ENCODE measurements at regions not wholly inside any gene's neighbourhood (a gene's known extent, or its start where the extent isn't known, plus 50 kb on each side); places are given as distances from the start of the nearest gene placed in this dataset.

GRCh38 chr4:171017593-171017992 is 795.6 kb upstream of the GALNTL6 start:
- TF ChIP-seq, protein P1, sequence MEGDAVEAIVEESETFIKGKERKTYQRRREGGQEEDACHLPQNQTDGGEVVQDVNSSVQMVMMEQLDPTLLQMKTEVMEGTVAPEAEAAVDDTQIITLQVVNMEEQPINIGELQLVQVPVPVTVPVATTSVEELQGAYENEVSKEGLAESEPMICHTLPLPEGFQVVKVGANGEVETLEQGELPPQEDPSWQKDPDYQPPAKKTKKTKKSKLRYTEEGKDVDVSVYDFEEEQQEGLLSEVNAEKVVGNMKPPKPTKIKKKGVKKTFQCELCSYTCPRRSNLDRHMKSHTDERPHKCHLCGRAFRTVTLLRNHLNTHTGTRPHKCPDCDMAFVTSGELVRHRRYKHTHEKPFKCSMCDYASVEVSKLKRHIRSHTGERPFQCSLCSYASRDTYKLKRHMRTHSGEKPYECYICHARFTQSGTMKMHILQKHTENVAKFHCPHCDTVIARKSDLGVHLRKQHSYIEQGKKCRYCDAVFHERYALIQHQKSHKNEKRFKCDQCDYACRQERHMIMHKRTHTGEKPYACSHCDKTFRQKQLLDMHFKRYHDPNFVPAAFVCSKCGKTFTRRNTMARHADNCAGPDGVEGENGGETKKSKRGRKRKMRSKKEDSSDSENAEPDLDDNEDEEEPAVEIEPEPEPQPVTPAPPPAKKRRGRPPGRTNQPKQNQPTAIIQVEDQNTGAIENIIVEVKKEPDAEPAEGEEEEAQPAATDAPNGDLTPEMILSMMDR (IDR thresholded peaks at IDR 0.05), result no peak
- 0 to 10% methylated on average over 1 of the region's 1 CpG for WGBS, 2 donors
- DNase-seq (no peak), ATAC-seq (no peak)
- H3K4me1 ChIP-seq, result no peaks in the 10 kb centered on the region
- H3K9me3 ChIP-seq, result peaks cover 0 to 5% (median 0%) of the 10 kb centered on the region in 11 donors
- H3K4me3 ChIP-seq, result no peak overlapping the region
- no peak overlapping the region for H3K27ac ChIP-seq
- H3K27me3 ChIP-seq, result no peaks in the 10 kb centered on the region
- intact Hi-C loops (cut with DNase I), result no loop called here
- H3K36me3 ChIP-seq, result no peaks in the 10 kb centered on the region

GRCh38 chr4:171016145-171016544 is 797.1 kb upstream of the GALNTL6 start:
- no peak overlapping the region for H3K4me3 ChIP-seq
- no peaks in the 10 kb centered on the region for H3K36me3 ChIP-seq
- TF ChIP-seq, protein P1 (IDR thresholded peaks at IDR 0.05), result no peak
- ATAC-seq (no peak), DNase-seq (no peak)
- no peaks in the 10 kb centered on the region for H3K27me3 ChIP-seq
- no peaks in the 10 kb centered on the region for H3K4me1 ChIP-seq
- no peak overlapping the region for H3K27ac ChIP-seq
- intact Hi-C loops (cut with DNase I), result no loop called here
- WGBS, 2 donors, result 33 to 61% methylated on average over 2 of the region's 2 CpGs
- peaks cover 0 to 12% (median 0%) of the 10 kb centered on the region in 11 donors for H3K9me3 ChIP-seq

- no peak overlapping the region for H3K27ac ChIP-seq
- H3K4me1 ChIP-seq, result no peaks in the 10 kb centered on the region
- no peak for ATAC-seq
- intact Hi-C loops (cut with DNase I), result no loop called here
- H3K4me3 ChIP-seq, result no peak overlapping the region
- 24 to 44% methylated on average over 1 of the region's 1 CpG for WGBS, 2 donors
- no peak for DNase-seq
- no peaks in the 10 kb centered on the region for H3K36me3 ChIP-seq
- H3K27me3 ChIP-seq, result no peaks in the 10 kb centered on the region
- TF ChIP-seq, protein P1 (IDR thresholded peaks at IDR 0.05), result no peak
- peaks cover 0 to 17% (median 0%) of the 10 kb centered on the region in 11 donors for H3K9me3 ChIP-seq
Observed at GRCh38 chr4:171015441-171015840, 797.8 kb upstream of the GALNTL6 start.

- DNase-seq (no peak), ATAC-seq (no peak)
- intact Hi-C loops (cut with DNase I), result no loop called here
- H3K36me3 ChIP-seq, result no peaks in the 10 kb centered on the region
- H3K4me3 ChIP-seq, result no peak overlapping the region
- WGBS, 2 donors, result 81% methylated on average over 3 of the region's 3 CpGs
- TF ChIP-seq, protein P1 (IDR thresholded peaks at IDR 0.05), result no peak
- H3K27ac ChIP-seq, result no peak overlapping the region
- H3K4me1 ChIP-seq, result no peaks in the 10 kb centered on the region
- peaks cover 0 to 15% (median 0%) of the 10 kb centered on the region in 11 donors for H3K9me3 ChIP-seq
- H3K27me3 ChIP-seq, result no peaks in the 10 kb centered on the region
Observed at GRCh38 chr4:171007618-171008390, 805.4 kb upstream of the GALNTL6 start.

All from heart right ventricle (tissue), 16 donors.